ENCODE measurements at regions not wholly inside any gene's neighbourhood (a gene's known extent, or its start where the extent isn't known, plus 50 kb on each side); places are given as distances from the start of the nearest gene placed in this dataset.

DNA sequence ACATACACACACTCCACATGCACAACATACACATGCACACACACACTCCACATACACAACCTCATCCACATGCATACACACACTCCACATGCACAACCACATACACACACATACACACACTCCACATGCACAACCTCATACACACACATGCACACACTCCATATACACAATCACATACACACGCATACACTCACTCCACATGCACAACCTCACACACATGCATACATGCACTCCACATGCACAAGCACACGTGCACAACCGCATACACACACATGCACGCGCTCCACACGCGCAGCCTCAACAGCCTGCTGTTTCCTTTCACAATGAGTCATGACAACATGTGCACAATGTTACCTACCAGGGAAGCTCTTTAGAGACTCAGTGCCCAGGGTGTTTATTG lies 61.2 kb upstream of the TMEM132C start:
- no peak for TF ChIP-seq HDAC6 (IDR thresholded peaks at IDR 0.05; ENCODE audit: low read depth, low read length)
- TF ChIP-seq RFX5 (IDR thresholded peaks at IDR 0.05; ENCODE audit: borderline replicate concordance, low read depth, low read length), result no peak
- TF ChIP-seq SAP30 (IDR thresholded peaks at IDR 0.05; ENCODE audit: insufficient read depth, insufficient replicate concordance, low read length), result no peak
- TF ChIP-seq POLR2A (IDR thresholded peaks at IDR 0.05; ENCODE audit: control extremely low read depth in 1 of 2, low read depth in 2 of 2, low read length in 2 of 2), result no peak
- TF ChIP-seq EZH2 (IDR thresholded peaks at IDR 0.05; ENCODE audit: low read depth, low read length, severe bottlenecking), result no peak
- TF ChIP-seq, protein P1, sequence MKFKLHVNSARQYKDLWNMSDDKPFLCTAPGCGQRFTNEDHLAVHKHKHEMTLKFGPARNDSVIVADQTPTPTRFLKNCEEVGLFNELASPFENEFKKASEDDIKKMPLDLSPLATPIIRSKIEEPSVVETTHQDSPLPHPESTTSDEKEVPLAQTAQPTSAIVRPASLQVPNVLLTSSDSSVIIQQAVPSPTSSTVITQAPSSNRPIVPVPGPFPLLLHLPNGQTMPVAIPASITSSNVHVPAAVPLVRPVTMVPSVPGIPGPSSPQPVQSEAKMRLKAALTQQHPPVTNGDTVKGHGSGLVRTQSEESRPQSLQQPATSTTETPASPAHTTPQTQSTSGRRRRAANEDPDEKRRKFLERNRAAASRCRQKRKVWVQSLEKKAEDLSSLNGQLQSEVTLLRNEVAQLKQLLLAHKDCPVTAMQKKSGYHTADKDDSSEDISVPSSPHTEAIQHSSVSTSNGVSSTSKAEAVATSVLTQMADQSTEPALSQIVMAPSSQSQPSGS (IDR thresholded peaks at IDR 0.05; ENCODE audit: low read length), result no peak
- no peak for TF ChIP-seq PHF8 (conservative IDR thresholded peaks at IDR 0.05; ENCODE audit: low read depth, low read length)
